Thyroid gland (tissue), 4 donors: ENCODE measurements at regions not wholly inside any gene's neighbourhood (a gene's known extent, or its start where the extent isn't known, plus 50 kb on each side); places are given as distances from the start of the nearest gene placed in this dataset.
"Not testable (repeated sequence)": the region's sequence is repeated elsewhere in the genome, so short reads cannot be mapped to it uniquely, and the experiment has no call there.

Source experiments
- POLR2A ChIP-seq, 2 donors: fragments of 450-650 bp; IDR thresholded peaks; one replicate each; pipeline ENCODE4 v1.6.1; 2017; ENCODE audit warnings: antibody characterized with exemption in 2 of 2, mild to moderate bottlenecking in 2 of 2, moderate library complexity in 1 of 2
- TF ChIP-seq, protein P1 (sequence below), 6 experiments: fragments of 200-600 bp in 3 of 6; fragments of 450-650 bp in 3 of 6; sonication (generic) in 3 of 6; IDR thresholded peaks; one replicate each; pipeline ENCODE4 v1.5.1; 2016 to 2019; ENCODE audit warnings: antibody characterized with exemption in 6 of 6, mild to moderate bottlenecking in 2 of 6, inconsistent platforms in 1 of 6, moderate library complexity in 1 of 6

- TF ChIP-seq, protein P1, sequence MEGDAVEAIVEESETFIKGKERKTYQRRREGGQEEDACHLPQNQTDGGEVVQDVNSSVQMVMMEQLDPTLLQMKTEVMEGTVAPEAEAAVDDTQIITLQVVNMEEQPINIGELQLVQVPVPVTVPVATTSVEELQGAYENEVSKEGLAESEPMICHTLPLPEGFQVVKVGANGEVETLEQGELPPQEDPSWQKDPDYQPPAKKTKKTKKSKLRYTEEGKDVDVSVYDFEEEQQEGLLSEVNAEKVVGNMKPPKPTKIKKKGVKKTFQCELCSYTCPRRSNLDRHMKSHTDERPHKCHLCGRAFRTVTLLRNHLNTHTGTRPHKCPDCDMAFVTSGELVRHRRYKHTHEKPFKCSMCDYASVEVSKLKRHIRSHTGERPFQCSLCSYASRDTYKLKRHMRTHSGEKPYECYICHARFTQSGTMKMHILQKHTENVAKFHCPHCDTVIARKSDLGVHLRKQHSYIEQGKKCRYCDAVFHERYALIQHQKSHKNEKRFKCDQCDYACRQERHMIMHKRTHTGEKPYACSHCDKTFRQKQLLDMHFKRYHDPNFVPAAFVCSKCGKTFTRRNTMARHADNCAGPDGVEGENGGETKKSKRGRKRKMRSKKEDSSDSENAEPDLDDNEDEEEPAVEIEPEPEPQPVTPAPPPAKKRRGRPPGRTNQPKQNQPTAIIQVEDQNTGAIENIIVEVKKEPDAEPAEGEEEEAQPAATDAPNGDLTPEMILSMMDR (IDR thresholded peaks at IDR 0.05) = peak in 1 of 6 experiments; percentile 27
- not testable (repeated sequence) for TF ChIP-seq POLR2A (IDR thresholded peaks at IDR 0.05)
These were observed 266.9 kb upstream of the FAM78B start for GRCh38 chr1:166433404-166434304.
